NK-92 (cell line): ENCODE measurements at regions not wholly inside any gene's neighbourhood (a gene's known extent, or its start where the extent isn't known, plus 50 kb on each side); places are given as distances from the start of the nearest gene placed in this dataset.

Experiments
- DNase-seq: peaks from one replicate; lab custom pipeline; 2025; ENCODE audit not compliant: unreplicated experiment; lab: John Stamatoyannopoulos, UW

DNA sequence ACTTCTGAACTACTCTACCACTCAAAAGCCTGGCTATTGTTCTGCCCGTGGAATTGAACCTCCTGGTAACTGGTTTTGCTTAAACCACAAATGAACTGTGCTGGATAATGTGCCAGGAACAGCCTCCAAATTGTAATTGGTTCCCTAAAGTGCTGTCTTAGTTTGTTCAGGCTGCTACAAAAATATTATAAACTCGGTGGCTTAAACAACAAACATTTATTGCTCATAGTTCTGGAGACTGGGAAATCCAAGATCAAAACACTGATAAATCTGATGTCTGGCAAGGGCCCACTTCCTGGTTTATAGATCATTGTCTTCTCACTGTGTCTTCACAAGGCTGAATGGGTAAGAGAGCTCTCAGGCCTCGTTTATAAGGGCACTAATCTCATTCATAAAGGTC lies 149.2 kb upstream of the NCKAP5 start:
- no peak for DNase-seq

DNA sequence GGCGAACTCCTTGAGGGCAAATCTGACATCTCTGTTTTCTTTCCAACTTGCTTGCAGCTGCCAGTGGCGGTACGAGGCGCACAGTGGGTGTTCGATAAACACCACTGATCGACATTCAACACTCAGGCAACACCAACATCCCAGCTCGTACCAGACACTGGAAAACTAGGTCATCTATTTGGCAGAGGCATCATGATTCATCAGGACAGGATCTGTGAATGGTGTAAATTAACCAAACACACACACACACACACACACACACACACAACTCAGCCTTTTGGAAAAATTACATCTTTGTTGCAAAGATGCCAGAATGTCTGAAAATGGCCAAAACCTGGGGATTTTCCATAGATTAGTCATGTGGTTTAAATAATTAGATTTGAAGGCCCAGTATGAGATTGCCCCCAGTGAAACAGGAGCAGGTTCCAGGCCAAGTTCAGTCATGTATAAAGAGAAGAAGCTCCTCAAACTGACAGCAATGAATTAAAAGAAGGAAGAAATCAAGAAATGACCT lies 150.5 kb upstream of the NCKAP5 start:
- DNase-seq, result no peak

DNA sequence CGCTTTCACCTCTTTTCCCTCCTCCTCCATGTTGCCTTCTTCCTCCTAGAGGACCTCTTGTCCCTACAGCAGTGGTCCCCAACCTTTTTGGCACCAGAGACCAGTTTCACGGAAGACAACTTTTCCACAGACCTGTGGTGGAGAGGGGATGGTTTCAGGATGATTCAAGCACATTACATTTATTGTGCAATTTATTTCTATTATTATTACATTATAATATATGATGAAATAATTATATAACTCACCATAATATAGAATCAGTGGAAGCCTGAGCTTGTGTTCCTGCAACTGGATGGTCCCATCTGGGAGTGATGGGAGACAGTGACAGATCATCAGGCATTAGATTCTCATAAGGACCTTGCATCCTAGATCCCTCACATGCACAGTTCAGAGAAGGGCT lies 152.2 kb upstream of the NCKAP5 start:
- no peak for DNase-seq

DNA sequence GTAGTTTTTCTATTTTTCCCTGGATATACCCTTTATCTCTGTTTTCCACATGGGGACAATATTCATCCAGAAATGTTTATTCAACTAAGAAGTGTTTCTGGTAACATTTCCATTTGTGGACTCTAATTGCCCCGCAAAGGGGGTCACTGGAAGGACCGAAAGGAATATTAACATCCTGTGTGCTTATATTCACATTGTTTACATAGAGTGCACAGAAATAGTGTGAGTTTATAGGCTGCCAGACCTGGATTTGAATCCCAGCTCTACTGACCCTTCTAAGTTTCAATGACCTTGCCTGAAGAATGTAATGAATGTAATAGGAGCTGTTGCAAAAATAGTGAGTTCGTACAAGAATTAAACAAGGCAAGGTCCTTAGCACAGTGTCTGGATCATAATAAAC lies 152.9 kb upstream of the NCKAP5 start:
- DNase-seq, result no peak

DNA sequence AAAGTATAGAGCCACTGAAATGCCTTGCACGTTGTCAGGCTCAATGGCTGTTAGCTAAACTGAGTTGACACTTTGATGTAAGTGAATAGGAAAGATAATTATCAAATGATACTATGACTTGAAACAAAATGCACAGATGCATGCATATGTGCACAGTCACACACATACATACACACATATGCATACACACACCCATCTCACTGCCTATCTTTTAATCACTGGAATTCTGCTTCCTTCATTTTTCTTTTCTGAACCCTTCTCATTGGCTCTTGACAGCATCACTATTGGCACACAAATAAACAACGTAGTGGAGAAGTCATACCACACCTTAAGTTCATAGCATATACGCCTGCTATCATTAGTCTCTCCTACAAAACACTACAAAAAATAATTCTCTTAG lies 154.9 kb upstream of the NCKAP5 start:
- DNase-seq, result no peak

DNA sequence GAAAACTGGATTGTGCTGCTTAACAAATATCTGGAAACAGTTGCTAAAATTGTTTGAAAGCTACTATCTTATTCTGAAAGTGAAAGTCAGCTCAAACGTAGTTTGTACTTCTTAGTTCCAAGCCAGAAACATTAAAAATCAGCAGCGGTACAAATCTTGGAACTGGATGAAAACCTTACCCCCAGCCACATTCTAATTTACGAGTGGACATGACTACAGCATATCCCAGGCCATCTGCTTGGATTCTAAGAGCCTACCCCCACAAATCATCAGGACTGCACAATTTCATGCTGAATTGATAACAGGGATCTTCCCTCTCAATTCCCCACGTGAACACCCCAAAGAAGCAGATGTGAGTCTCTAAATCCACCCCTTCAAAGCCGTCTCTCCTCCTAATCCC lies 158.7 kb upstream of the NCKAP5 start:
- DNase-seq, result no peak

DNA sequence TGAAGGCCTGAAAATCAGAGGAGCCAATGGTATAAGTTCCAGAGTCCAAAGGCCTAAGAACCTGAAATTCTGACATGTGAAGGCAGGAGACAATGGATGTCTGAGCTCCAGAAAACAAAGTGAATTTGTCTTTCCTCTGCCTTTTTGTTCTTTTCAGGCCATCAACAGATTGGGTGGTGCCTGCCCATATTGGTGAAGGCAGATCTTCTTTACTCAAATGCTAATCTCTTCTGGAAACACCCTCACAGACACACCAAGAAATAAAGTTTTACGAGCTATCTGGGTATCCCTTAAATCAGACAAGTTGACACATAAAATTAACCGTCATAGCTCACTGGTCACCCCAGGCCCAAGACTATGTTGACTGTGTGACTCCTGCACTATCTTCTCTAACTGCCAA lies 163.8 kb upstream of the NCKAP5 start:
- no peak for DNase-seq

DNA sequence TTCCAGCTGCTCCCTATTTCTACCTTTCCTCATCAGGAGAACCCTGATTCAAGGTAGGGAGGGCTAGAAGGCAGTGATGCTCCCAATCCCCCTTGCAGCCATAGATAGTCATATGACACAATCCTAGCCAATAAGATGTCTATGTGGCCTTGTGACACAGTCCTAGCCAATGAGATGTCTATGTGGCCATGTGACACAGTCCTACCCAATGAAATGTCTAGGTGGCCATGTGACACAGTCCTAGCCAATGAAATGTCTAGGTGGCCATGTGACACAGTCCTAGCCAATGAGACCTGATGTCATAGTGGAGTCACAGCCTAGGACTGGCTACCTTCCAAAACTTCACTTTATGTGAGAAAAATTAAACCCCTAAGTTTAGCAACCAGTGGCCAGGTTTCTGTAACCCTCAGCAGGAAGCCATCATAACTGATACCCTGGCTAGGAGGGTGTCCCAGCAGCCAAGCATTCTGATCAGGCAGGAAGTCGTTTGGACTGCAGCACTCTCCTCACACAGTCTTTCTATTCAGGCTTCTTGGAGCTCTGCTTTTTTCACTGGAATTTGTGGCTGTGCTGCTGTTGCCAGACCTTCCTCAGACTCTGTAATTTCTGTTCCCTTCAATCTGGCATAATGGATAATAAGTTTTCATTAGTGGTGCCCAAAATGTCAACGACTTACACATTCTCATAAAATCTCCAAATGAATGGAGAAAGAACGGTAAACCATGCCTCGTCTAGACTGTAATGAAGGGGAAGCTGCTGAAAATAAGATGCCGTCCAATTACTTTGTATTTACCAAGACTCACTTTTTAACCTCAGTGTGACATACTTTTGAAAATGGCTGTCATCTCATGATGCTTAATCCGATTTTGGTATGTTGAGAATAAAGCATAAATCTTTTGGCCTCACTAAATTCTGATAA lies 165.0 kb upstream of the NCKAP5 start:
- no peak for DNase-seq

DNA sequence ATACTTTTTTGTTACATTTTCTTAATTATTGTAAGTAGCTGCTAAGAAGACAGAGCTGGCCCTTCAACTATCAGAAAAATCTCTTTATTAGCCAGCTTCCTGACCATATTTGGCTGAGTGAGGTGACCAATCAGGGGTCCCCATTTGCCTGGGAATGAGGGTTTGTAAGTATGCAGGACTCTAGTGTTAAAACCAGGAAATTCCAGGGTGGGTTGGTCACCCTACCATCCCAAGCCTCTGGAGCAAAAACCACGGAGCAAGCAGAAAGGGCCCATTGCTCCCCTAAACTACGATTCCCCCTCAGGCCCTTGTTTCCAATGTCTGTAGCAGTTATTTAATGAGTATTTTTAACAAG lies 165.6 kb upstream of the NCKAP5 start:
- DNase-seq, result no peak

DNA sequence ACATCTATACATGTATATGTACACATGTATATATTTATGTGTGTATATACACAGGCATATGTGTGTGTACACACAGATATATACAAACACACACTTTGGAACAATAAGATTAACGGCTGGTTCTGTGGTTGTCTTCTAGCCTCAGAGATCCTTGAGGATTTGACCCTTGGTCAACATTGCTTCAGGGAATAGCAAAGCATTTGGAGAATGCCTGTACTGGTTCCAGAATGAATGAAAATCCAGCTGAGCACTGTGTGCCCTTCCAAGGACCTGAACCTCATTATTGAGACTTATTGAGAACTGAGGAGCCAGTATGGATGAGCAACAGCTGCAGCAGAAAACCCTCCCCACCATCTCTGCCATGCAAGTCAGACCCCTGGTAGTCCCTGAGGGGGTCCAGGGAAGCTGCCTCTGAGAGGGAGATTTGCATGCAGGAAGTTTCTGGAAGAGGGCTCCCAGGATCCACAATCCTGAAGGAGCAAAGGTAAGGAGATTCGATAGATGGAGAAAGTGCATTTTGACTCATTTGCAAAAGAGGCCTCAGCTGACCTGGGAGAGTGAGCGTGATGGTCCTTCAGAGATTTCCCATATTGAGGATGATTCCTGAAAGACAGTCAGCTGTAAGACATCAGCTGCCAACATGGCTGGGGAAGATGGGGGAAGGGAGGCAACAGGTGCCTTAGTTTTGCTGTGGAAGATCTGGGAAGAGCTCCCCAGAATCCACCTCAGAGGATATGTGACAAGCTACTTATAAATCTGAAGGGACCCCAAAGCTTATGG lies 166.6 kb upstream of the NCKAP5 start:
- DNase-seq, result no peak

DNA sequence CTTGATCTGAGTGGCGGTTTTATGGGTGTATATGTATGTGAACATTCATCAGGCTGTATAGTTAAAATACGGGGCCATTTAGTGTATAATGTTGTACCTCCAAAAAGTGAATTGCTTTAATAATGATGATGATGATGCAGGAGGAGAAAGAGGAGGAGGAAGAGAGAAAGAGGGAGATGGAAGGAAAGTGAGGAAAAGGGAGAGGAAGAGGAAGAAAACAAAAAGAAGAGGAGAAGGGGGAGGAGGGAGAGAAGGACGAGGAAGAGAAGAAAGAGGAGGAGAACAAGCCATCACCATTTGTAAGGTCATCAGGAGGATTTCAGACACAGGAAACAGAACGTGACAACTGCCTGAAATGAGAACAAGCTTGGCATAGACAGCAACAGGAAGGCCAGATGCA lies 168.4 kb upstream of the NCKAP5 start:
- no peak for DNase-seq

DNA sequence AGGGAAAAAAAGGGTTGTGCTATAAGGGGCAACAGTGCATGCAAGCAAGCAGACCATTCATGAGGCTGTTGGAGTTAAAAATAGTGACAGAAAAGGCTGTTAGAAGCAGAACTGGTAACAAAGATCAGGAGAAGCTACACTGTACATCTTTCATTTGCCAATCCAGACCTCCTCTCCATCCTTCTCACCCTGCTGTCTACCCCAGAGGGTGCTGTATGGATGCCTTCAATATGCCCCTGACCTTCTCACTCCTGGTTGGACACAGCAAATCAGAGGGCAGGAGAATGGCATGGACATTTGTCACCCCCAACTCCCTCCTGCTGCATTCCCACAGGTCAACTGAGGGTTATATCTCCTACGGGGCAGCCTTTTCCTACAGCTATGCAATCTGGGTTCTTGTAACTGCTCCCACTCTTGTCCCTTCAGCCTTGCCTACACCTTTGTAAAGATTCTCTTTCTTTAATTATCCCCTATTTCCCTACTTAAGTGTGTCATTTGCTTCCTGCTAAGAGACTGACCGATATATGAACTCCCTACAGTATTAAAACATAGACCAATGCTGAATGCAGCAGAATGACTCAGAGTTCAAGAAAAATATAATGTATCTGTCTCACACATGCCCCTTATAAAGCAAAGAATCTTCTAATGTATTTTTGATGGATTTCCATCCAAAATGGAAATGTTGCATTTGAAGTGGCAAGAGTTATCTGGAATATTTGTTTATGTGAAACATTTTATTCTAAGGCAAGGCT lies 169.2 kb upstream of the NCKAP5 start:
- no peak for DNase-seq

DNA sequence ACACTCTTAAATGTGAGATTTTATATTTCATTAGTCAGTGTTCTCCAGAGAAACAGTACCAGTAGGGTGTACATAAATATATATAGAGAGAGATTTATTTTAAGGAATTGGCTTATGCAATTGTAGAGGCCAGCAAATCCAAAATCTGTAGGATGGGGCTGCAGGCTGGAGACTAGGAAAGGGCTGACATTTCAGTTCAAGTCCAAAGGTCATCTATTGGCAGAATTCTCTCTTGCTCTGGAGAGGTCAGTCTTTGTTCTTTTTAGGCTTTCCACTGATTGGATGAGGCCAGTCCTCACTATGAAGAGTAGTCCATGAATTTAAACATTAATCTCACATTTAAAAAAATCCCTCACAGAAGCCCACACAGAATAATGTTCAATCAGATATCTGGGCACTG lies 170.8 kb upstream of the NCKAP5 start:
- no peak for DNase-seq

DNA sequence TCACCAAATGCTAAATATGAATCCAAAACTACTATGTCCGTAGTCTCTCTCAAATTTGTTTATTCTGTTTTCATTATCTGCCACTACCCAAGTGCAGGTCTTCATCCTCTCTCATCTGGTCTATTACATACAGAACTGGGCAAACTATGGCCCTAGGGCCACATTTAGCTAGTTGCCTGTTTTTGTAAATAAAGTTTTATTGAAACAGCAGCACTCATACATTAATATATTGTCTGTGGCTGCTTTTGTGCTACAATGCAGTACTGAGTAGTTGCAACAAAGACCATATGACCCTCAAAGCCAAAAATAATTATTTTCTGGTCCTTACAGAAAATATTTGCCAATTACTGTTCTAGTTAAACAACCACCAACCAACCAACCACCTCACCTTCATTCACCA lies 172.2 kb upstream of the NCKAP5 start:
- DNase-seq, result no peak

DNA sequence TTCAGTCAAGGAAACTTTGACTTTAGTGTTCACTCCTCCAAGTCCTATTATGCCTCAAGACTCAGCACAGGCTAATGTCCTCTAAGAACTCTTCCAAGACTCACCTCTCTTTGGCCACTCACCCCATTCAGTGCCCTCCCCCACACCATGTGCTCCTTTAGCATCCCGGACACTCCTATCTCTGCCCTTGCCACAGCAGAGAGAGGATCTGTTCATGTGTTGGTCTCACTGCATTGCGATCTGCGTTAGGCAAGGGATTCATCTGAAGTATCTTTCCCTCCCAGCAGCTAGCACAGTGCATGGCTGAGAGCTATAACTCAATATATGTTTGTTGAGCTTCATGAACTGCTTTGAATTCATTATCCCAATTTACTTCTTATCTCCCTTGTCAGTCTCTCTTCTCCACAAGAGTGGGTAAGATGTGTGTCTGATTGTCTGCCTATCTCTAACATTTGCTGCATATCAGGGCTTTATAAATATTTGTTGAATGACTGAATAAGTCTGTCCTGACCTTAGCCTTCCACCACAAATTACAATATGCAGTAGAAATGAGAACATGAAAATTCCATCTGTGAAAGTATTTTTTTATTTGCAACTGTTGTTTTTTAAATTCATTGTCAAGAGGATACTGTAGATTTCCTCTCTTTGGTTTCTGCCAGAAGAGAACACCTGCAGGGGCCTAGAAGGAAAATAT lies 179.9 kb upstream of the NCKAP5 start:
- DNase-seq, result no peak

DNA sequence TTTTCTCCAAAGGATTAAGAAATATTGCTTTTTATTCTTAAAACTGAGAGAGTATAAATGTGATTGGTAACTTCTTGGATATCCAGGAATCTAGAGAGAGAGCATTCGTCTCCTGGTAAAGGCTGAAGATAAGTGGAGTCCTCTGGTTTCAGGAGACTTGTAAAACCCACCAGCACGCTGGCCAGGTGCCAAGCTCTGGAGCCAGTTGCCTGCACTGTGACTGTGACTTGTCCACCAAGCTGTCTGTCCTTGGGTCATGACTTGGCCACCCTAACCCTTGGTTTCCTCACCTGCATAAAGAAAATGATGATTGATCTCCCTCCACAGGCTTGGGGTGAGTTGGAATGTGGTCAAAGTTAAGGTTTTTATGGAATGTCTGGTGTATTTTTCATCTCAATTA lies 185.4 kb upstream of the NCKAP5 start:
- DNase-seq, result no peak

DNA sequence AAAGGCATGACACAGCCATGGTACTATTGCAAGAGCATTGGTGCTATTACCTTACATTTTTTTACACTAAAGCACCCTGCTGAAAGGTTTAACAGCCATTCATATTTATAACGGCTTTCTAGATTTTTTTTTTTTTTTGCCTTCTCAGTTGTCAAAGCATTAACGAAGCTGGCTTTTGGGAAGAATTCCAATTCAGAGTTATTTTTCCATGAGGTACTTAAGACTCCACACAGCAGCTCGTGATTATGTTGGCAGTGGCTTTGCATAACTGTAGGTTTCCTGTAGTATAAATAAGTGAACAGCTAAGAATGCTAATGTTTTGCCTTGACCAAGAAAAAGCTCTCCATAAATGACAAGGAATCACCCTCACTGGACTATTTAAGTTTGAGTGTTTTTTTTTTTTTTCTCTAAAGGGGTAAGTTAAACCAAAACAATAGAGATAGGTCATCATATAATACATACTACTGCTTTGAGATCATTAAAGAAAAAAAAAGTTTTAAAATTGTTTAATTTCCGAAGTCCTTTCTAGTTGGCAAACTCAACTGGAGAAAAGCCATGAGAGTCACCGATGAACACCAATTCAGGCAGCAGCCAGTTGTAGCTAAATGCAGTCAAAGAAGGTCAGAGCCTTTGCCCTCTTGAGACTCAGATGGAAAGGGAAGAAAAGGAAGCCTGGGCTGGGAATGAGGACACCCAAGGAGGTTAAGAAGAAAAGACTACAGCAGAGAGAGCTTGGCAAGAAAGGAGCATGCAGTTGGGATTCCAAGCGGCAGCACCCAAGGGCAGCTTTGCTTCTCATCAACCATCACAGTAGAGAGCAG lies 187.4 kb upstream of the NCKAP5 start:
- DNase-seq, result no peak

DNA sequence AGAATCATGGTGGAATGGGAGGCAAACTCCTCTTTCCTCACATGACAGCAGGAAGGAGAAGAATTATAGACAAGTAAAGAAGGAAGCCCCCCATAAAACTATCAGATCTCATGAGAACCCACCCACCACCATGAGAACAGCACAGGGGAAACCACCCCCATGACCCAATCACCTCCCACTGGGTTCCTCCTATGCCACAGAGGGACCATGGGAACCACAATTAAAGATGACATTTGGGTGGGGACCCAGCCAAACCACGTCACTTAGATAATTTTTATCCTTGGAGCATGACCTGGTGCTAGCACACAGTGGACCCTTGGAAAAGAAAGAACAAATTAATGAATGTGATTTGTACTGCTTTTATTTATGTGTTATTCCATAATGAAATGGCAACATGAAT lies 188.6 kb upstream of the NCKAP5 start:
- no peak for DNase-seq

DNA sequence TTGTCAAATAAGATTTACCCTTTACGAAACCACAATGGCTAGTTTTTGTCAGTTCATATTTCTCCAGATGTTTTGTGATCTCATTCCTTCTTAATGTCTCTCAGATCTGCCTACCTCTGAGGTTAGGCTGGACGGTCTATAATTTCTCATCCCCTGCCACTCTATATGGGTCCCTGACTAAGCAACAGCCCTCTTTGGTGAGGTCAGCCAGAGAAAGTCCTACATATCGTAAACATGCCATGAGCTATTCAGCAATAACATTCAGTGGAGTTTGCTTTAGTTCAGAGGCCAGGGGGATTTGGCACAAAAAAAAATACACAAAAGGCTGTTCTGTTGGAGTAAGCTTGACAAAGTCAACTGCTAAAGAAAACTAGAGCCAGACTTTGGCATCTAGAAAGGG lies 192.1 kb upstream of the NCKAP5 start:
- DNase-seq, result no peak

DNA sequence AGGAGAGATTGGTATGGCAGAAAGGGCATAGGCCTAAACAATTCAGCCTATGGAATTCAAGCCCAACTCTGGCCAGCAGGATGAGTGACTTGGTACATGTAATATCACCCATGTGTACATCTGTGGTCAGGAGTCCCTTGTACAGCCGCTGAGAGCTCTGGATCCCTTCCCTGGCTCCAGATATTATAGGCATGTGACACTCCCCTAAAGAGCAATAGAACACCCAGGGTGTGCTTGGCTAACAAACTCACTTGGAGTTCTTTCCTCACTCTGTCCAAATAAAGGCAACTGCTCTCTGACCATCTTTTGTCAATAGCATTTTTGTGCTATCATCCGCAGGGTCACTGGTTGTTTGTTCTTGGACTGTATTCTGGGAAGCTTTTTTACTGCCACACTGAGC lies 197.4 kb upstream of the NCKAP5 start:
- DNase-seq, result no peak
